ENCODE measurements at regions not wholly inside any gene's neighbourhood (a gene's known extent, or its start where the extent isn't known, plus 50 kb on each side); places are given as distances from the start of the nearest gene placed in this dataset.

DNA sequence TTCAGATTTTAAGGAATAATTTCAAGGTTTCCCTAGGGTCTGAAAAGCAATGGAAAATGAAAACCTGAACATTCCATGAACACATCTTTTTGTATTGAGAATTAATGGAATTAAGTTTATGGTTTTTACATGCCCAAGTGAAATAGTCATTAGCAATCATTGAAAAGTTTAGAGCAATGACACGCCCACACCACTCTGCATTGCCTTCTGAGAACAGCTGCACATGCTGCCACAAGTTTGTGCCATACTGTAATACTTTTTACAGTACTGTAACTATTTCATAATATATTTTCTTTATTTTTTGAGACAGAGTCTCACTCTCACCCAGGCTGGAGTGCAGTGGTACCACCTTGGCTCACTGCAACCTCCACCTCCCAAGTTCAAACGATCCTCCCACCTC, 345.2 kb upstream of the PMFBP1 start:
- no peak for TF ChIP-seq CTCF (IDR thresholded peaks at IDR 0.05; ENCODE audit: low read length)
- TF ChIP-seq EZH2 (IDR thresholded peaks at IDR 0.05; ENCODE audit: borderline replicate concordance, low read length), result no peak

Data from OCI-LY1 (cell line).